GM12878 (cell line): ENCODE measurements at regions not wholly inside any gene's neighbourhood (a gene's known extent, or its start where the extent isn't known, plus 50 kb on each side); places are given as distances from the start of the nearest gene placed in this dataset.

Experiments
- ATAC-seq: fragments of 200-7000 bp; cut with Tn5 transposase; 3 replicates; pipeline ENCODE4 v1.9.1; 2020; ENCODE audit warnings: mild to moderate bottlenecking, moderate library complexity
- BruUV-seq: library from RNA; stranded (reverse); fragments of 400-500 nt; replicated peaks from 2 replicates; lab custom pipeline; 2021; lab: Mats Ljungman, UMichigan
- CTCF ChIA-PET: fragments of 300-600 bp; sonication (Branson Sonifier 250); formaldehyde crosslinking; extraction: SDS; loops from one replicate; lab custom pipeline; 2021; ENCODE audit warnings: inconsistent platforms; lab: Yijun Ruan, JAX
- POLR2A ChIA-PET: fragments of 350-600 bp; formaldehyde crosslinking; extraction: SDS; loops from one replicate; lab custom pipeline; 2021; ENCODE audit warnings: inconsistent platforms; lab: Charles Lee
- RAD21 ChIA-PET: fragments of 300-600 bp; sonication (Branson Sonifier 250); formaldehyde crosslinking; loops from one replicate; lab custom pipeline; 2023; ENCODE audit warnings: antibody characterized with exemption; ENCODE audit not compliant: unreplicated experiment; lab: Charles Lee
- SMC1A ChIA-PET: fragments of 300-600 bp; sonication (Branson Sonifier 250); formaldehyde crosslinking; loops from one replicate; lab custom pipeline; 2023; ENCODE audit not compliant: unreplicated experiment, uncharacterized antibody; lab: Charles Lee
- DNase-seq: peaks from one replicate; pipeline ENCODE4 v3.0.0-alpha.2; 2011; ENCODE audit warnings: low read depth, low spot score
- FAIRE-seq: peaks from 3 replicates; lab custom pipeline; 2011; peaks lifted over from hg19 to GRCh38; lab: Jason Lieb, UNC
- H2AFZ ChIP-seq: 2 replicates; pipeline ENCODE4 v1.6.0; 2011; ENCODE audit warnings: low read depth, low read length, control low read depth; ENCODE audit not compliant: control insufficient read depth
- H3K27ac ChIP-seq: 2 replicates; pipeline ENCODE4 v1.5.1; 2011; ENCODE audit warnings: control low read depth; ENCODE audit not compliant: control insufficient read depth, insufficient read depth
- H3K27me3 ChIP-seq, 2 experiments: replicated peaks in 1 of 2; 2 replicates each; pipeline versions ENCODE4 v1.6.0 to v1.6.1; 2011; ENCODE audit warnings: low read length in 1 of 2; ENCODE audit not compliant: control insufficient read depth in 2 of 2, insufficient read depth in 2 of 2
- H3K36me3 ChIP-seq, 2 experiments: 2 replicates each; pipeline ENCODE4 v1.5.1; 2011; ENCODE audit warnings: low read length in 1 of 2; ENCODE audit not compliant: control insufficient read depth in 2 of 2, insufficient read depth in 2 of 2
- H3K4me1 ChIP-seq: 2 replicates; pipeline ENCODE4 v1.6.1; 2011; ENCODE audit warnings: mild to moderate bottlenecking, low read length, moderate library complexity, mixed read lengths; ENCODE audit not compliant: control insufficient read depth, insufficient read depth
- H3K4me2 ChIP-seq: 2 replicates; pipeline ENCODE4 v1.6.0; 2011; ENCODE audit warnings: control low read depth; ENCODE audit not compliant: control insufficient read depth, insufficient read depth
- H3K4me3 ChIP-seq: fragments of 200-600 bp; sonication (generic); 2 replicates; pipeline ENCODE4 v1.5.1; 2016
- H3K79me2 ChIP-seq: 2 replicates; pipeline ENCODE4 v1.6.0; 2011; ENCODE audit warnings: low read length; ENCODE audit not compliant: control insufficient read depth, insufficient read depth
- H3K9ac ChIP-seq: 2 replicates; pipeline ENCODE4 v1.8.0; 2011; ENCODE audit warnings: low read length, control low read depth, mixed read lengths; ENCODE audit not compliant: control insufficient read depth, insufficient read depth
- H3K9me3 ChIP-seq: replicated peaks from 3 replicates; pipeline ENCODE4 v1.5.1; 2011; ENCODE audit warnings: mild to moderate bottlenecking, low read length; ENCODE audit not compliant: control insufficient read depth, insufficient read depth
- H4K20me1 ChIP-seq: 2 replicates; pipeline ENCODE4 v1.6.0; 2011; ENCODE audit not compliant: control insufficient read depth, insufficient read depth
- ATF7 ChIP-seq: fragments of 450-650 bp; IDR thresholded peaks from 2 replicates; pipeline ENCODE4 v1.6.1; 2016; ENCODE audit warnings: low read depth, mild to moderate bottlenecking
- BHLHE40 ChIP-seq, 2 experiments: fragments of 450-650 bp in 1 of 2; IDR thresholded peaks; 2 replicates each; pipeline ENCODE4 v1.6.1; 2011 to 2017; ENCODE audit warnings: low read depth in 2 of 2, borderline replicate concordance in 1 of 2, improper control_type of control experiment in 1 of 2, low read length in 1 of 2, mild to moderate bottlenecking in 1 of 2
- HDGF ChIP-seq: fragments of 450-650 bp; IDR thresholded peaks from 2 replicates; pipeline ENCODE4 v1.6.1; 2016; ENCODE audit warnings: antibody characterized with exemption
- IRF4 ChIP-seq: IDR thresholded peaks from 2 replicates; pipeline ENCODE4 v1.6.1; 2011; ENCODE audit warnings: low read depth, low read length
- KDM1A ChIP-seq: fragments of 200-600 bp; sonication (generic); IDR thresholded peaks from 2 replicates; pipeline ENCODE4 v1.6.1; 2016; ENCODE audit warnings: borderline replicate concordance
- POU2F2 ChIP-seq: IDR thresholded peaks from 3 replicates; pipeline ENCODE4 v1.6.1; 2011; ENCODE audit warnings: low read depth, mild to moderate bottlenecking, low read length, borderline replicate concordance
- SMAD1 ChIP-seq: fragments of 450-650 bp; IDR thresholded peaks from 2 replicates; pipeline ENCODE4 v1.6.1; 2018; ENCODE audit warnings: mild to moderate bottlenecking, low read depth; ENCODE audit not compliant: partially characterized antibody
- SUPT20H ChIP-seq: IDR thresholded peaks from 2 replicates; pipeline ENCODE4 v1.6.1; 2011; ENCODE audit warnings: low read depth, mild to moderate bottlenecking, low read length, moderate library complexity, borderline replicate concordance; ENCODE audit not compliant: control insufficient read depth
- TCF7 ChIP-seq: IDR thresholded peaks from 2 replicates; pipeline ENCODE4 v1.6.1; 2014; ENCODE audit warnings: antibody characterized with exemption, borderline replicate concordance
- YY1 ChIP-seq: IDR thresholded peaks from 2 replicates; pipeline ENCODE4 v1.6.1; 2011; ENCODE audit warnings: low read depth, mild to moderate bottlenecking, low read length
- WGBS: methylation state at CpG from one replicate; pipeline ENCODE4 v1.1.6; 2016; ENCODE audit warnings: low lambda C conversion rate; ENCODE audit not compliant: insufficient replicate concordance, insufficient coverage; ENCODE audit errors: missing lambda C conversion rate; 5-methylcytosine and 5-hydroxymethylcytosine counted together
- in situ Hi-C: fragments of 300-500 bp; cut with MboI; formaldehyde crosslinking; loops from 9 replicates; pipeline ENCODE4 v1.14.3; 2018; ENCODE audit warnings: mixed read lengths
- intact Hi-C: fragments of 100-400 bp; cut with micrococcal nuclease; formaldehyde crosslinking; loops from one replicate; pipeline ENCODE4 v1.14.2; 2022; ENCODE audit not compliant: unreplicated experiment
- TF ChIP-seq, protein P1 (sequence below): fragments of 450-650 bp; IDR thresholded peaks from 2 replicates; pipeline ENCODE4 v1.6.1; 2017; ENCODE audit warnings: mild to moderate bottlenecking
- TF ChIP-seq, protein P2 (sequence below): fragments of 450-650 bp; IDR thresholded peaks from 2 replicates; pipeline ENCODE4 v1.6.1; 2014; ENCODE audit warnings: mild to moderate bottlenecking
- TF ChIP-seq, protein P3 (sequence below): fragments of 450-650 bp; formaldehyde crosslinking; IDR thresholded peaks from 2 replicates; pipeline ENCODE4 v1.4.0; 2020; ENCODE audit warnings: mild to moderate bottlenecking, moderate library complexity
- TF ChIP-seq, protein P4 (sequence below): IDR thresholded peaks from 2 replicates; pipeline ENCODE4 v1.6.1; 2011; ENCODE audit warnings: low read depth, low read length, improper control_type of control experiment, borderline replicate concordance

DNA sequence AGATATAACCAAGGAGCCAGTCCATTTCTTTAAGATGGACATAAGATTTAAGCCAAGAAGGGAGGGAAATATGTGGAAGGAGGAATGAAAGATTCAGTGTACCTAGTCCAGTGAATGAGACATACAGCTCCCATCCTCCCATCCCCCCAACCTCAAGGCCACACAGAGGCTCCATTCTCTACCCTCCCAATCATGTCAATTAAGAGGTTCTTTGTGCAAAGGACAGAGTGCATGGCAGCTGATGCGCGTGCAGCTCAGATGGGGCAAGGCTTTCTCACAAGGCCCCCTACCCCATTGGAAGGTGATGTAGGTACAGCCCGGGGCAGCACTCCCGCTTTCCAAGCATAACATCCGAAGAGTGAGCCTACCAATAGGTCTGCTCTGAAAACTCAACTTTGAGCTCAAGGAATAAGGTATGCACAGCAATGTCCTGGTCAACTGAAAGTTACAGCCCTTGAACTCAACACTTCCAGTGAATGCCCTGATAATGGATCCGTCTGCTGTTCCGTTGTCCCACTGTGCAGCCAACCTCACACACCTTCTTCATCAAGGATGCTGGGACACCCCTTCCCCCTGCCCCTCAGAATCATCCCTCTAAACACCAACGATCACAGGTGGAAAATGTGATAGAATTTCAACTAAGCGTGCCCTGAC, 458.1 kb downstream of the SOX9 start:
- Histone ChIP-seq H4K20me1 (no peaks in the 10 kb centered on the region), H3K36me3 (0 out of 4 replicates have a peak, but pooled peaks cover 0 to 3% of the 10 kb centered on the region in 2 experiments), H3K79me2 (no peaks in the 10 kb centered on the region), H3K27me3 (0 out of 4 replicates have a peak, but pooled peaks cover 0 to 2% of the 10 kb centered on the region in 2 experiments), H2AFZ (no peak overlapping the region), H3K9me3 (no peaks in the 10 kb centered on the region), H3K4me3 (no peak overlapping the region), H3K9ac (no peak overlapping the region), H3K4me2 (no peak overlapping the region), H3K27ac (no peak overlapping the region), H3K4me1 (no peaks in the 10 kb centered on the region)
- POLR2A ChIA-PET = interaction anchor here (0.7 to 2.5 kb wide), 3 partner anchors 9 to 649 kb away, joined by 3 to 10 read pairs (median 5); no protein-coding TSS in a partner anchor
- FAIRE-seq = no peak
- intact Hi-C loops (no loop called here), in situ Hi-C loops (no loop called here)
- RAD21 ChIA-PET = interaction anchor here (0.9 to 1.7 kb wide), 3 partner anchors 13 to 40 kb away, joined by 3 to 5 read pairs (median 3); no protein-coding TSS in a partner anchor
- BruUV-seq = no TSS peak
- CTCF ChIA-PET = interaction anchor here (0.7 to 2.8 kb wide), 5 partner anchors 9 to 1427 kb away, joined by 3 to 13 read pairs (median 9); no protein-coding TSS in a partner anchor
- no peak for ATAC-seq
- 59% methylated on average over 9 of the region's 9 CpGs for WGBS
- TF ChIP-seq POU2F2 (no peak), SUPT20H (no peak), IRF4 (no peak), SMAD1 (no peak), ATF7 (no peak), BHLHE40 (IDR thresholded peaks at IDR 0.05; ENCODE audit: borderline replicate concordance in 1 of 2, low read depth in 2 of 2, low read length in 1 of 2) (no peak), KDM1A (no peak), TCF7 (no peak), HDGF (no peak), YY1 (no peak)
- TF ChIP-seq, protein P1, sequence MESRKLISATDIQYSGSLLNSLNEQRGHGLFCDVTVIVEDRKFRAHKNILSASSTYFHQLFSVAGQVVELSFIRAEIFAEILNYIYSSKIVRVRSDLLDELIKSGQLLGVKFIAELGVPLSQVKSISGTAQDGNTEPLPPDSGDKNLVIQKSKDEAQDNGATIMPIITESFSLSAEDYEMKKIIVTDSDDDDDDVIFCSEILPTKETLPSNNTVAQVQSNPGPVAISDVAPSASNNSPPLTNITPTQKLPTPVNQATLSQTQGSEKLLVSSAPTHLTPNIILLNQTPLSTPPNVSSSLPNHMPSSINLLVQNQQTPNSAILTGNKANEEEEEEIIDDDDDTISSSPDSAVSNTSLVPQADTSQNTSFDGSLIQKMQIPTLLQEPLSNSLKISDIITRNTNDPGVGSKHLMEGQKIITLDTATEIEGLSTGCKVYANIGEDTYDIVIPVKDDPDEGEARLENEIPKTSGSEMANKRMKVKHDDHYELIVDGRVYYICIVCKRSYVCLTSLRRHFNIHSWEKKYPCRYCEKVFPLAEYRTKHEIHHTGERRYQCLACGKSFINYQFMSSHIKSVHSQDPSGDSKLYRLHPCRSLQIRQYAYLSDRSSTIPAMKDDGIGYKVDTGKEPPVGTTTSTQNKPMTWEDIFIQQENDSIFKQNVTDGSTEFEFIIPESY = no peak
- TF ChIP-seq, protein P2, sequence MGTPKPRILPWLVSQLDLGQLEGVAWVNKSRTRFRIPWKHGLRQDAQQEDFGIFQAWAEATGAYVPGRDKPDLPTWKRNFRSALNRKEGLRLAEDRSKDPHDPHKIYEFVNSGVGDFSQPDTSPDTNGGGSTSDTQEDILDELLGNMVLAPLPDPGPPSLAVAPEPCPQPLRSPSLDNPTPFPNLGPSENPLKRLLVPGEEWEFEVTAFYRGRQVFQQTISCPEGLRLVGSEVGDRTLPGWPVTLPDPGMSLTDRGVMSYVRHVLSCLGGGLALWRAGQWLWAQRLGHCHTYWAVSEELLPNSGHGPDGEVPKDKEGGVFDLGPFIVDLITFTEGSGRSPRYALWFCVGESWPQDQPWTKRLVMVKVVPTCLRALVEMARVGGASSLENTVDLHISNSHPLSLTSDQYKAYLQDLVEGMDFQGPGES = no peak
- TF ChIP-seq, protein P3, sequence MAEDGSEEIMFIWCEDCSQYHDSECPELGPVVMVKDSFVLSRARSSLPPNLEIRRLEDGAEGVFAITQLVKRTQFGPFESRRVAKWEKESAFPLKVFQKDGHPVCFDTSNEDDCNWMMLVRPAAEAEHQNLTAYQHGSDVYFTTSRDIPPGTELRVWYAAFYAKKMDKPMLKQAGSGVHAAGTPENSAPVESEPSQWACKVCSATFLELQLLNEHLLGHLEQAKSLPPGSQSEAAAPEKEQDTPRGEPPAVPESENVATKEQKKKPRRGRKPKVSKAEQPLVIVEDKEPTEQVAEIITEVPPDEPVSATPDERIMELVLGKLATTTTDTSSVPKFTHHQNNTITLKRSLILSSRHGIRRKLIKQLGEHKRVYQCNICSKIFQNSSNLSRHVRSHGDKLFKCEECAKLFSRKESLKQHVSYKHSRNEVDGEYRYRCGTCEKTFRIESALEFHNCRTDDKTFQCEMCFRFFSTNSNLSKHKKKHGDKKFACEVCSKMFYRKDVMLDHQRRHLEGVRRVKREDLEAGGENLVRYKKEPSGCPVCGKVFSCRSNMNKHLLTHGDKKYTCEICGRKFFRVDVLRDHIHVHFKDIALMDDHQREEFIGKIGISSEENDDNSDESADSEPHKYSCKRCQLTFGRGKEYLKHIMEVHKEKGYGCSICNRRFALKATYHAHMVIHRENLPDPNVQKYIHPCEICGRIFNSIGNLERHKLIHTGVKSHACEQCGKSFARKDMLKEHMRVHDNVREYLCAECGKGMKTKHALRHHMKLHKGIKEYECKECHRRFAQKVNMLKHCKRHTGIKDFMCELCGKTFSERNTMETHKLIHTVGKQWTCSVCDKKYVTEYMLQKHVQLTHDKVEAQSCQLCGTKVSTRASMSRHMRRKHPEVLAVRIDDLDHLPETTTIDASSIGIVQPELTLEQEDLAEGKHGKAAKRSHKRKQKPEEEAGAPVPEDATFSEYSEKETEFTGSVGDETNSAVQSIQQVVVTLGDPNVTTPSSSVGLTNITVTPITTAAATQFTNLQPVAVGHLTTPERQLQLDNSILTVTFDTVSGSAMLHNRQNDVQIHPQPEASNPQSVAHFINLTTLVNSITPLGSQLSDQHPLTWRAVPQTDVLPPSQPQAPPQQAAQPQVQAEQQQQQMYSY = no peak
- TF ChIP-seq, protein P4, sequence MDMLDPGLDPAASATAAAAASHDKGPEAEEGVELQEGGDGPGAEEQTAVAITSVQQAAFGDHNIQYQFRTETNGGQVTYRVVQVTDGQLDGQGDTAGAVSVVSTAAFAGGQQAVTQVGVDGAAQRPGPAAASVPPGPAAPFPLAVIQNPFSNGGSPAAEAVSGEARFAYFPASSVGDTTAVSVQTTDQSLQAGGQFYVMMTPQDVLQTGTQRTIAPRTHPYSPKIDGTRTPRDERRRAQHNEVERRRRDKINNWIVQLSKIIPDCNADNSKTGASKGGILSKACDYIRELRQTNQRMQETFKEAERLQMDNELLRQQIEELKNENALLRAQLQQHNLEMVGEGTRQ = no peak
- no peak for DNase-seq
- SMC1A ChIA-PET = interaction anchor here (0.8 to 5.0 kb wide), 8 partner anchors 9 to 149 kb away, joined by 3 to 30 read pairs (median 3); no protein-coding TSS in a partner anchor
